Femur (tissue), 1 donor: ENCODE measurements at regions not wholly inside any gene's neighbourhood (a gene's known extent, or its start where the extent isn't known, plus 50 kb on each side); places are given as distances from the start of the nearest gene placed in this dataset.
"Not testable (repeated sequence)": the region's sequence is repeated elsewhere in the genome, so short reads cannot be mapped to it uniquely, and the experiment has no call there.

Source experiments
- DNase-seq: peaks from one replicate; pipeline ENCODE4 v3.0.0-alpha.2; 2017

DNA sequence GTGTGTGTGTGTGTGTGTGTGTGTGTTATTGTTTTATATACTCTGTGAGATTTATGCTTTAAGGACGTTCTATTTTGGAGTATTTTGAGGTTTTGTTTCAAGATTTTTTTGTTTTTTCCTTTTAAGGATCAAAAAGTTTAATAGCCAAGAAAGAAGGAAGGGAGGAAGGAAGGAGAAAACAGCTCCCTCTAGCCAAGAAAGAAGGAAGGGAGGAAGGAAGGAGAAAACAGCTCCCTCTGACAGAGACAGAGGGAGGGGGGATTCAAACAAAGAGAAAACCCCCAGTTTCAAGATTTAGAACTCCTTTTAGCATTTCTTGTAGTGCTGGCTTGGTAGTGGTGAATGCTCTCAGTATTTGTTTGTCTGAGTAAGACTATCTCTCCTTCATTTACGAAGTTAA is 731.8 kb downstream of the ANKRD7 start:
- not testable (repeated sequence) for DNase-seq

DNA sequence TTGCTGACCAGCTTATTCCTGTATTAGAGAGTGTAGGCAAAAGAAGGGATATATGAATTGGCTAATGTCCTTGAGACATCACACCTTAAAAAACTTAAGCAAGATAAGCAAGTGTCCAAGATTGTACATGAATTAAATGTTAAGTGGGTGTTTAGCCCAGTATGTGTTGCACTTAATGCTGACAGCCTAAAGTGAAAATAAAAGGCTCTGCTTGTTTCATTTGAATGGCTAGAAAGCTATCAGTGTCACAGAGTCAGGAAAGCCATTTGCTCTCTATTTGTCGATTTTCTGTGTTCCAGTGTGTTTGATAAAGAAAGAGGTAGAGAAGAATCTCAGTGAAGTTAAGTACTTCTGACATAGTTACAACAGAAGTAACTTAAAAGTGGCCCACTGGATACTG is 744.9 kb downstream of the ANKRD7 start:
- DNase-seq: no peak

DNA sequence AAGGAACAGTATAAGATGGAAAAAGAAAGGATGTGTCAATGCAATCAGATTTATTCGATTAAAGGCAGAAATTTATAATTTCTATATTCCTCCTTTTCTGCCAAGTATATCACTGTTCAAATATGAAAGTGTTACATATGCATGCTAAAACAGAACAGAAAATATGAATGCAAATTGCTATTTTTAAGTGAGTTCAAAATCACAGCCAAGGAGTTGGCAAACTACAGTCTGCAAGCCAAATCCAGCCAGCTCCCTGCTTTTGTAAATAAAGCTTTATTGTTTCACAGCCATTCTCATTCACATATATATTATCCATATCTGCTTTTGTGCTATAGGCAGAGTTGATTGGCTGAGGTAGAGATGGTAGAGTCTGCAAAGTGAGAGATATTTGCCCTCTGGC is 747.2 kb downstream of the ANKRD7 start:
- no peak for DNase-seq

DNA sequence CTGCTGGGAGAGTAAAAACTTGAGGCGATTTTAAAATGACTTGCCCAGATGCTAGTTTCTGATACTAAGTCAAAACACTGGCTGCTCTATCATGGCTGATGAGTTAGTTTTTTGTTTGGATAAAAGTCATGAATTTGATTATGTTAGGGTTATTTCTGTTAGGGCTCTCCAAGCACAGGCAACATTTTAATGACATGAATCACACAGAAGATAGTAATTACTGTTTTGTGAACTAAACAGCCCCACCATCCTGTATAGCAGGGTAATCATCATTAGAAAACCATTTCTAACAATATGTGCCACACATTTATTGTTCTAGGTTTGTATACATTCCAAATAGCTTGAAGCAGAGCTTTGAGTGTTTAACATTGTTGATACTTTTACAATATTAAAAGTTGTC is 750.3 kb downstream of the ANKRD7 start:
- no peak for DNase-seq

DNA sequence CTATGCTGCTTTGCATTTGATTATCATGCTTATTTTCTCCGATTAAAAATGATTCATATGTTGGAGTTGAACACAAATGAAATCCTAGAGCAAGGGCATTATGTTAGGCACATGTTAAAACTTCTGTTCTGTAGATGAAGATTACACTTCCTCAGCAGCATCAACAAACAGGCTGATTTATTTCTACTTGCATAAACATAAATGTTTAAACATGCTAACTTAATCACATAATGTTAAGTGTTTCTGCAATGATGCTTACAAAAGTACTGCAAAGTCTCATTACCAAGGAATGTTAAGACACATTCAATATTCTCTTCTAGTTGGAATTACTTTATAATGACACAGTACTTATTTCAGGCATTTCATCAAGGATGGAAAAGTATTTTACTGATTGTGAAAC is 770.8 kb downstream of the ANKRD7 start:
- DNase-seq: no peak

DNA sequence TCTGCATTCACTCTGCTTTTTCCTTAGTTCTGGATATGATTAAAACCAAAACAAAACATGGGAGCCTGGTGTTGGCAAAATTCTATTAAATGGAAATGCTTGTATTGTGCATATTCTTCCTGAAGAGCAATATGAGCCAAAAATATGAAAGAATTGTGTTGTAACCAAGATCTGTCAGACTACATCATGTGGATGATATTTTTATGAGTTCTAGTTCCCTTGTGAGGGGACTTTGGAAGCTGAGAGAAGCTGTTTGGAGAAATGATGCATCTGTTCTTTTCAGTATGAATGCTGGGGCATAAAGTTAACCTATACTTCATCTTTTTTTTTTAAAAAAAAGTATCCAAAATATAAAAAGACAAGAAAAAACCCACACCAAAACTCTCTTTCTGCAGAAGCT is 782.7 kb downstream of the ANKRD7 start:
- DNase-seq: no peak

DNA sequence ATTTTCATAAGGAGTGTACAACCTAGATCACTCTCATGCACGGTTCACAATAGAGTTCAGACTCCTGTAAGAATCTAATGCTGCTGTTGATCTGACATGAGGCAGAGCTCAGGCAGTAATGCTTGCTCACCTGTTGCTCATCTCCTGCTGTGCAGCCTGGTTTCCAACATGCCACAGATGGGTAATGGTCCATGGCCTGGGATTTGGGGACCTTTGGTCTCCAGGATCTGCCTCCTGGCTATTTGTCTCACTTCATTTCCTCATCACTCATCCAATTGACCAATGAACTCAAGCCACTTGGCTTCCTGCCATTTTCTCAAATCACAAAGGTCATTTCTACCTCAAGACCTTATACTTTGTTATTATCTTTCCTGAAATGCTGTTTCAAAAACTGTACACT is 786.1 kb downstream of the ANKRD7 start:
- DNase-seq: no peak

DNA sequence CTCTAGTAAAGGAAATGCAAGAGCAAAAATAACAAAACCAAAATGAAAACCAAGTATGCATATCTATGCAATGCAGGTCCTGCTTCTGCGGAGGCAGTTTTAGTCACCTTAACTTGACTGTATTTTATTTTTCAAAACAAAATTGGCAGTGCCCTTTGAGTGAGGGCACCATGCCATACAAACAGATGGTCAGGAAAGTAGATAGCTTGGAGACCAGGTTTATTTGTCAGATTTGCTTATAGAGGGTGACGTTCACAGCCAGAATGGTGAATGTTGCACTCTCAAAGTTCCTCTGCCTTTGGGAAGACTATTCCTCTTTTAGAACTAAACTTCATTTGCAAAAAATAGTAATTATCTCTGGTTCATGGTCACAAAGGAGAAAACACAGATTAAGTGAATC is 801.9 kb downstream of the ANKRD7 start:
- no peak for DNase-seq

DNA sequence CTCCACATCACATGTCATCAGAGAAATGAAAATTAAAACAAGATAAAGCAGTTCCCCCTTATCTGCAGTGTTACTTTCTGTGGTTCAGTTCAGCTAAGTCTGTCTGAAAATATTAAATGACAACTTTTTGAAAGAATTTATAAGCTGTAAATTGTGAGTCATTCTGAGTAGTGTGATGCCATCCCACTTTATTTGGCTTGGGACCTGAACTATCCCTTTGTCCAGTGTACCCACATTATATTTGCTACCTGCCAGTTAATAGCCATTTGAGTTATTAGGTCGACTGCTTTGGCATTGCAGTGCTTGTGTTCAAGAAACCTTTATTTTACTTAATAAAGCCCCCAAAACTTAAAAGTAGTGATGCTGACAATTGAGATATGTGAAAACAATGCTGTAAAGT is 804.2 kb downstream of the ANKRD7 start:
- no peak for DNase-seq

DNA sequence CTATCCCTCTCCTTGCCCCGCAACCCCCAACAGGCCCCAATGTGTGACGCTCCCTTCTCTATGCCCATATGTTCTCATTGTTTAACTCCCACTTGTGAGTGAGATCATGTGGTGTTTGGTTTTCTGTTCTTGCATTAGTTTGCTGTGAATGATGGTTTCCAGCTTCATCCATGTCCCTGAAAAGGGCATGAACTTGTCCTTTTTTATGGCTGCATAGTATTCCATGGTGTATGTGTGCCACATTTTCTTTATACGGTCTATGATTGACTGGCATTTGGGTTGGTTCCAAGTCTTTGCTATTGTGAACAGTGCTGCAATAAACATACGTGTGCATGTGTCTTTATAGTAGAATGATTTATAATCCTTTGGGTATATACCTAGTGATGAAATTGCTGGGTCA is 807.6 kb downstream of the ANKRD7 start:
- not testable (repeated sequence) for DNase-seq

DNA sequence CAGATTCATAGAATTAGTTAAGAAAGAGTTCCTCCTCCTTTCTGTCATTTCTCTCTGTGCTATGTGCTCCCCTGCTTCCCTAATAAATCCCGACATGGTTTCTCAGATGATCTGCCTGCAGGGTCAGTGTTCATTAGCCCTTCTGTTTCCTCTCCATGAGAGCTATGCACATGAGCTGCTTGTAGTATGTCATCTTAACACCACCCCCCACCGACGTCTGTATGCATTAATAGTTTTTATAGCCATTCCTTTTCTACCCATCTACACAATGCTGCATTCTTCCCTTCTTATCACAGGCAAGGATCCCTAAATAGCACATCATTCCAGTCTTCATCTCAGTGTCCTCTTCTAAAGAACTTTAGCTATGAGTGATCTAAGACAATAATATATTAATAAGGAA is 809.1 kb downstream of the ANKRD7 start:
- no peak for DNase-seq

DNA sequence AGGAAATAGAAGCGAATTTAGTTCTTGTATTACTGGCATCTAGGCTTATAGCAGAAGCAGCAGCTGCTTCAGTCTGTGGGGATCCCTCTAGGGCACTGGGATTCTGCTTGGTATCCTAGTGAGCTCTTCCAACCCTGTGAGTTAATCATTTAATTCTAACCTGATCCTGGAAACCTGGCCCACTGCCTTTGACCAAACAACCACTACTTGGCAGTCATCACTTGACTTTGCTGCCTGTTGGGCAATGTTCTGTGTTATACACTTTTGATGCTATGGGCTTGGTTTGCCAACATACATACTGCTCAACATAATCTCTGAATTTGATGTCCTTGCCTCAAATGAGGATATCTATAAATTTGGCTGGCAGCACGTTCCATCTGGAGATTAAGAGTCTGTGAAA is 813.4 kb downstream of the ANKRD7 start:
- no peak for DNase-seq

DNA sequence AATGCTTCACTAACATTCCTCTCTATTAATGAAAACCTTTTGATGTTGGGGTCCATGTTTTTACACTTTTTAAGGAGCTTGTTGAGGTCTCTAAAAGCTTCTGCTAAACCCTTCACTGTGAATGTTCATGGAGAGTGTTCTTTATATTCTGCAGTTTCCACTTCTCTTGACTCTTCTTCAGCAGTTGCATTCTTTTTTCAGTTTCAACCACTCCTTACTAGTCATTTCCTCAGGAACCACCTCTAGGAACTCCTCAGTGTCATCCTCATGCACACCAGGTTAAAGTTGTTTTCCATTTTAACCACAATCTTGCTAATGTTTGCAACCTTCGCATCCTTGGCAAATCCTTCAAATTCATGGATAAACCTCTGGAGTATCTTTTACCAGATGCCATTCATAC is 821.6 kb downstream of the ANKRD7 start:
- DNase-seq: no peak

DNA sequence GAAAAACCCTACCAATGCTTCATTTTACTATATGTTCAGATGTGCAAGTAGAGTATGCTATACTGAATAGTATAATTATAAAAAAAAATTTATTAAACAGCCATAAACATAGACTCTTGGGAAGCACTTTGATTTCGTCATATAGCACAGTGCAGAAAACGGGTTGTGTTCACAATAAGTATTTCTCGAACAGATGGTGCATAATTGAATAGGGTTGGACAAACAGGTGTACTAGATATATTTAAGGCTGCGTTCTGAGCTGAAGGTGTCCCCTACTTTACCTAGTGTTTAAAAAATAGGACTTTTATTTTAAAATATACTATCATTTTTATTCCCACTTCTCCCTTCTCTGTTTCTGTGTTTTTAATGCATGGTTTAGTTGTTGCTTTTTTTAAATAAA is 841.5 kb downstream of the ANKRD7 start:
- no peak for DNase-seq

DNA sequence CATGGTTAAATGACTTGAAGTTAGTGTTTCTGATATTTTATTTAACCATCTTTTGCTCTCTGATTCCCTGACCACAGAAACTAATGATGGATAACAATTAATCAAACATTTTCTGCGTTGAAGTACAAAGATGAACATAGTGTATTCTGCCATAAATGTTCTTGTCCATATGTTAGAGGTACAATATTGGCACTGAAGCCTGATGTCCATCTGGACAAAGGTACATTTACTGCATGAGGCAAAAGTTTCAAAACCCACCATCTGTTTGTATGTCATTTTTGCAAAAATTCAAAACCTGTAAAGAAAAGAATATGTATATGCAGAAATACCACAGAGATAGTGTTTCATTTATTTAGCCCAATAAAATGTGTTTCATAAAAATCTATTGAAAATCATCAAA is 861.5 kb downstream of the ANKRD7 start:
- no peak for DNase-seq

DNA sequence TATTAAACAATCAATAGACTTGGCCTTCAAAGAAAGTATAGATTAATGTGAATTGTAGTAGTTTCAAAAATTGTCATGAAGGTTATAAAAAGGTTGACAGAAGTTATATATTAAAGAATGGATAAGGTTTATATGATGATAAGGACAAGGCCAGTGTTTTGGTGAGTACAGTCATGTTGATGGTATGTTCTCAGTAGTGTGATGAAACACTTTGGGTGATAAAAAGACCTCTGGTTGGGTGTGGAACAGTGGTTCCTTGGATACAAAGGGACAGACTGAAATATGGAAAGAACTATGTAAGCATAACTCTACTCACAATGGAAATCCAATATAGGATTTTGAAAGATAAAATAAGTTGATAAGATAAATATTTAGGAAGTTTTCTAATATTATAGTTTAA is 866.3 kb downstream of the ANKRD7 start:
- DNase-seq: no peak

DNA sequence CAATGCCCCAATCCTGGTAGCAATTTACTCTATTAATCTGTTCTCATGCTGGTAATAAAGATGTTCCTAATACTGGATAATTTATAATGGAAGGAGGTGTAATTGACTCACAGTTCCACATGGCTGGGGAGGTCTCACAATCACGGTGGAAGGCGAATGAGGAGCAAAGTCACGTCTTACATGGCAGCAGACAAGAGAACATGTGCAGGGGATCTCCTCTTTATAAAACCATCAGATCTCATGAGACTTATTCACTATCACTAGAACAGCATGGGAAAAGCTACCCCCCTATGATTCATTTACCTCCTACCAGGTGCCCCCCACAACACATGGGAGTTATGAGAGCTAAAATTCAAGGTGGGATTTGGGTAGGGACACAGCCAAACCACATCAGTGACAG is 872.2 kb downstream of the ANKRD7 start:
- DNase-seq: no peak

DNA sequence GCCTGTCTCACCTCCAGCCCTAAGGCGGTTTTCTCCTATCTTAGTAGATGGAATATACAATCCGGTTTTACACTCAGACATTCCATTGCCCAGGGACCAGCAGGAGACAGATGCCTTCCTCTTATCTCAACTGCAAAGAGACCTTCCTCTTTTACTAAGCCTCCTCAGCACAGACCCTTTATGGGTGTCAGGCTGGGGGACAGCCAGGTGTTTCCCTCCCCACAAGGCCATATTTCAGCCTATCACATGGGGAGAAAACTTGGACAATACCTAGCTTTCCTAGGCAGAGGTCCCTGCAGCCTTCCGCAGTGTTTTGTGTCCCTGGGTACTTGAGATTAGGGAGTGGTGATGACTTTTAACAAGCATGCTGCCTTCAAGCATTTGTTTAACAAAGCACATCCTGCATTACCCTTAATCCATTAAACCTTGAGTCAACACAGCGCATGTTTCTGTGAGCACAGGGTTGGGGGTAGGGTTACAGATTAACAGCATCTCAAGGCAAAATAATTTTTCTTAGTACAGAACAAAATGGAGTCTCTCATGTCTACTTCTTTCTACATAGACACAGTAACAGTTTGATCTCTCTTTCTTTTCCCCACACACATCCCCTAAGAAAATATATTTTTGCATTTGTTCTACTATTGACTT is 876.2 kb downstream of the ANKRD7 start:
- DNase-seq: not testable (repeated sequence)

DNA sequence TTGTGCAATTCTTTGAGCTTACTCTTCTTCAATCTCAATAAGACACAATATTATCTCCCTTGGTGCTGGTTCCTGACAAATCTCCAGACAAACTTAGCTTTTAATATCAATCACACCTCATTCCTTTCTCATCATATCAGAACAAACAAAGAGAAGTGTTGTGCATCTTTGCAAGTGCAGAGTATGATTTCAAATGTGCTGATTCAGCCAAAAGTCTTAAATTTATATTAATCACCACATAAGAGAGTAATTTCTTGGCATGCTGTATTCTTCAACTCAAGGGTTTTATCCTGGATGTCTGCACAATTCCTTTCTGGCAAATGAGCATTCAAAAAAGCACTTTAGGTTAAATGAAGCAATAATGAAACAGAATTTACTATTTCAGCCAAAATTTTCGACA is 877.8 kb downstream of the ANKRD7 start:
- DNase-seq: no peak

DNA sequence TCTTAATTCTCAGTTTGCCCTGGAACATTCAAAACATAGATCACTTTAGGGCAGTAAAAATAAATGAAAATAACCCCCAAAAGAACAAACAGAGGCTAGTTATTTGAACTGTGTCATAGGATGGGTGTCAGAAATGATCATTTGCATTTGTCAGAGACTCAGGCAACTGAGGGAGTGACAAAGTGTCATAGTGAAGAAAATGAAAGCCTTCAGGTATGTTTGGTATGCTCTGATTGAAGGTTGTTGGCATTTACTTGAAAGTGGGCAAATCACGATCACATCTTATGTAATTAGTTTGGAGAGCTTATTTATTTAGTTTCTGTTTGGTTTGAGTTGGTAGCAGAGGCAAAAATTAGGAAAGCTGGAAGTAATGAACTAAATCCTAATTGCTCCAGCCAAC is 880.9 kb downstream of the ANKRD7 start:
- no peak for DNase-seq

DNA sequence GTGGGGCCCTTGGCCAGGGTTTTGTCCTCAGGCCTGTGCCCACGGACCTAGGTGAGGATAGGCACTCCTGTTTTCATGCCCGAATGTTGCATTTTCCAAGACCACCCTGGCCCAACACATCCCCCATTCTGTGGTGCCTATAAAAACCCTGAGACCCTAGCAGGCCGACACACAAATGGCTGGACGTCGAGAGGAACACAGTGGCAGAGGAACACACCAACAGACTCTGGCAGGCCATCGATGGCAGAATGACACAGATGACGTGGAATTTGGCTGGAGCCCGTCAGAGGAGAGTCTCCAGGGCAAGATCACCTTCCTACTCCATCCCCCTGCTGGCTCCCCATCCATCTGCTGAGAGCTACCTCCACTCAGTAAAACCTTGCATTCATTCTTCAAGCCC is 898.8 kb downstream of the ANKRD7 start:
- no peak for DNase-seq

DNA sequence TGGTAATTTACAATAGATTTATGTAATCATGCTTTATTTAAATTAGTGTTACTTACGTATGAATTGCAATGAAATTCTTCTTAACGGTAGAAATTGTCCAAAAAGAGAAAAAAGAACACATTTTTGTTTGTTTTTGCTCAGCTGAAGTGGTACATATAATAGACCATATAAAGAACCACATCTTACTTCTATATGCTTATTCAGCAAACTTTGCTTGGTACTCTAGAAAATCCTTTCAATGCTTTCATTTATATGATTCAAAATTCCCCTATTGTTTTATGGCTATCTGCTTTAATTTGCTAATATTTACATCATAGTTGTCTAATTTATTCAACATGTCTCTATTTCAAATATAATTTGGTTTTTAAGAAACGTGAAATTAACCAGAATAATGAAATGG is 903.2 kb downstream of the ANKRD7 start:
- no peak for DNase-seq

DNA sequence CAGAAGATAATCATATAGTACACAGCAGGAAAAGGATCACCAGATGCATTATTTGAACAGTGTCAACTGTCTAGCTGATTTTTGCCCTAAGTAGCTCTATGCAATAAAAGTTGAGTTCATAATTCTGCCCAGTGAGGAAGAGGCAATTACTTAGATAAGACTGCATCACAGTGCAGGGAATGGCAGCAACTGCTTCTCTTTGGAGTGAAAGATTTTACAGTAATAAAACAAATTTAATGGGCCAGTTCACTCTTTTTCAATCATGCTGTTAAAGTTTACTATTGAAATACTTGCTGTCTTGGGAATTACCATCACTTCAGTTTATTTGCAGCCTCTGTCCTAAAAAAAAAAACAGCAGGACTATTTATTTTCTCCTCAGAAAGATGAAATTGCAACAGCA is 907.9 kb downstream of the ANKRD7 start:
- no peak for DNase-seq

DNA sequence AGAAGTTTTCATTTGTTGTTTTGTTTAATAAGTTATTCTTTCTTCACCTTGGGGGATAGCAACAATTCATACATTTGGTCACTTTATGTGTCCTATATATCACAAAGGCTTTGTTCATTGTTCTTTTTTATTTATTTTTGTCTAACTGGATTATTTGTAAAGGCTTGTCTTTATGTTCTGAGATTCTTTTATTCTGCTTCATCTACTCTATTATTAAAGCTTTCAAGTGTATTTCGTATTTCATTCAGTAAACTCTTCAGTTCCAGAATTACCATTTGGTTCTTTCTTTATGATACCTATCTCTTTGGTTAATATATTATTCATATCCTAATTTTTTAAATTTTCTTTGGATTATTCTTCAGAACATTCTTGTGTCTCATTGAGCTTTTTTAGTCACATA is 942.9 kb downstream of the ANKRD7 start:
- no peak for DNase-seq

DNA sequence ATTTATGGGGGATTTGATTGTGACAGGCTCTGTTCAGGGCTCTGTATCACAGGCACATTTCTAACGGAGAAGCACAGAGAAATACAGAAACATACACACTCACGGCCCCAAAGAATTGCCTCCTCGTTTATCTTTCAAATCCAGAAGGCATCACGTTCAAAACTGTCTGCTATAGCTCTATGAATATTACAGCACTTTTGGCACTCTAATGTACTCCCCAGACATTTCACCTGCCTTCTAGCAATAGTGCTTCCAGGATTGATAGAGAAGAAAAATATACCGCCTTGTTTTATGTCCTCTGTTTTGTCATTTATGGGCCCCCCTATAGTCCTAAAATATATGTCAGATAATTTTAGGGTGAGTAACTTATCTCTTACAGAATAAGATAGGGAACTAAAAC is 947.5 kb downstream of the ANKRD7 start:
- no peak for DNase-seq
